Putamen (tissue), 1 donor: ENCODE measurements at regions not wholly inside any gene's neighbourhood (a gene's known extent, or its start where the extent isn't known, plus 50 kb on each side); places are given as distances from the start of the nearest gene placed in this dataset.

Experiments
- DNase-seq: peaks from one replicate; pipeline ENCODE4 v3.0.0-alpha.2; 2016; ENCODE audit warnings: low spot score

GRCh38 chr10:3426190-3426845, 253.7 kb upstream of the PITRM1 start:
- no peak for DNase-seq

- DNase-seq: no peak
These were observed 253.1 kb upstream of the PITRM1 start for GRCh38 chr10:3425716-3426115.

GRCh38 chr10:3425261-3425660, 252.7 kb upstream of the PITRM1 start:
- no peak for DNase-seq

- no peak for DNase-seq
These were observed 251.7 kb upstream of the PITRM1 start for GRCh38 chr10:3424111-3424851.

DNA sequence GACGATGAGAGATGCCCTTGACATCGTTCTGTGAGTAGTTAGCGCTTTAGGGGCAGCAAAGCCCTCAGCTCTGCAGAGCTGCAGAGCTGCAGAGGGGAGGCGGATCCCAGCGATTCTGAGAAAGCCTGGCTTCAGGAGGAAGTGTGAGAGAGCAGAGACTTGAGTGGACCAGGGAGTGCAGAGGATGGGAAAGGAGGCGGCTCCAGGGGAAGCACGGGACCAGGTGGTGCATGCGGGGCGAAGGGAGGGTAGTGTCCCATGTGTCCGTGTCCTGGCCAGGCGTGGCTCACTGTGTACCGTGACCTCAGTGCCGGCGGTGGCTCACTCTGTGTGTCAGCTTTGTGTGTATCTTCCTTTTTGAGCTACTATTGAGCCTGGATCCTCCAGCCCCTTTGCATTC, 250.8 kb upstream of the PITRM1 start:
- DNase-seq: no peak

DNA sequence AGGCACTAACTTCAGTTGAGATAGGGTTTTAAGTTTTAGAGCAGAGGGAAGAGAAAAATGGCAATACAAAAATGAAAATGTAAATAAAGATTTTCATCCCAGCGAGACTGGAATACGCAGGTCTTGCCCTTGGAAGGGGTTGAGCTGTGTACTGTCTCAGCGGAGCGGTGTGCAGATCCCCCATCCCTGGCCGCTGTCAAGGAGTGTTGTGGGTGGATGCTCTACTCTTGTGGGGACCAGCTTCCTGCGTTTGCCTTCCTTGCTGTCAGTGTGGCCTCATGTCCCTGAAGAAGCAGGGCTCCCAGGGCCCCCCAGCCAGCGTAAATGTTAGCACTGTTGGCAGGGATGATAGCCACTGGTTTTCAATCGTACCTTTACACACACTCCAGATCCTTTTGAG, 249.7 kb upstream of the PITRM1 start:
- no peak for DNase-seq

DNA sequence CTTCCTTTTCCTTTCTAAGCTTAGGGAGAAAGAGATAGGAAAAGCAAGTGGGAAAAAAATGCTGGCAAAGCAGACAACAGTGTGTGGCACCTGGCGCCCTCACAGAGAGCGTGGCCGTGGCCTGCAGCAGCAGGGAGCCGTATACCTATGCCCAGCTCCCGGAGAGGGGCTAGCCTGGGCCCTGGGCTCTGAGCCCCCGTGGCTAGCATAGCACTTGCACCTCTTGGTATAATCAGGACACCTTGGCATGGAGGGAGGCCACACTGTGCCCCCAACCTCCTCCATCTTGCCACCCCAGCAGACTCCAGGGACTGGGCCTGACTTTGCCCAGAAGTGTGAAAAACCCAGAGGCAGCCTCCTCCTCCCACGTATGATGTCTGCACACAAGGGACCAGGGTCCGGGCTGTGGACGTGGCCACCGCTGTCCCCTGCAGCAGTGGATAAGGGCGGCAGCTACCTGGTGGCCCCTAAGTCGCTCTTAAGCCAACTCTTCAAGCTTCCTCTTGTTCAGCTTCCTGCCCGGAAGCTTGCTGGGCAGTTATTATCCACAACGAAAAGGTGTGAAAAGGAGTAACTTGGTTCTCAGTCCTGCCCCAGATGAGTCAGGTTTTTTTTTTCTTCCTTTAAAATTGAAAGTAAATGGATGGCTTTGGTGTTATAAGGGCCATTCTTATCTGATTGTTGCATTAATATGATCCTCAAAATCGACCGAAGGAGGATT, 249.1 kb upstream of the PITRM1 start:
- DNase-seq: no peak

GRCh38 chr10:3420527-3421469, 248.2 kb upstream of the PITRM1 start:
- no peak for DNase-seq

- DNase-seq: no peak
These were observed 247.3 kb upstream of the PITRM1 start for GRCh38 chr10:3419719-3420495.

DNA sequence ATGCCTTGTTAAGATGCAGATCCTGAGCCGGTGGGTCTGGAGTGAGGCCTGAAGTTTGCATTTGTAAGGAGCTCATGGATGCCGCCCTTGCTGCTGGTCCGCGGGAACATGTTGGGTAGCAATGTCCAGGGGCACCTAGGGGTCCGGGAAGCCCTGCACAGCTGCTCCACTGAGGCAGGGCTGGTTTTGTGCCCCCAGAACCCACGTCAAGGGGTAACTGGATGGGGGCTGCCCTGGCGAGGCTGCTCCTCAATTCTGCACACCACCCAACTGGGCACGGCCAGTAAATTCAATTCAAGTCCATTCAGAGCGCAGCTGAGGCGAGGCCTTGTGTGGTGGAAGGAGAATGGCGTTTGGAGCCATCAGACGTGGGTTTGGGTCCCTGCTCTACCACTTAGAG, 246.3 kb upstream of the PITRM1 start:
- DNase-seq: no peak

DNA sequence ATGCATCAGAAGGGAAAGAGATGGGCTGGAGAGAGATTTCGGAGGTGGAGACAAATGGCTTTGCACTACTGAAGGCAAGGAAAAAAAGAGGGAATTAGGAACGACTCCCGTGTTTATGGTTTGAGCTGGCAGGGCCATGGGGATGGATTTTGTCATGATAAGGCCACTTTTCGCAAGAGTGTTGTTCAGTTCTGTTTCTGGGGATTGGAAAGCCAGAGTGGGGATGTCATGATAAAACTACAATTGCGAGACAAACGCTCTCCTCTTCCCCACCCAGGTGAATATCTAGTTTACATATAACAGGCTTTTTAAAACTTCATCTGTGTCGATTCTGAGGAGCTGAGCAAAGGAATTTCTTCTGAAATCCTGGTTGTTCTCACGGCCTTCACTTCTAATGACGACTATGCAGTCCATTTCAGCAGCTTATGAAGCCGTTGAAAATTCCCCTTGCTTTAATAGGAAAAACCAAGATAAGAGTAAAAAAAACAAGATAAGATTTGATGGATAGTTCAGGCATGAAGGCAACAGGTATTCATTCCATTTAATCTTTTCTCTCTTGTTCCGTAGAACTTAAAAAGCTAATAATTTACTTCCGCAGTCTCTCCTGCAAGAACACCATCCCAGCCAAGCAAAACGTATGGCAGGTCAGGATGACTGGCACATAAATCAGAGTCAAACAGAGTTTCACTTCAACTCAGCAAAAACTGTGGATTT, 245.6 kb upstream of the PITRM1 start:
- no peak for DNase-seq

DNA sequence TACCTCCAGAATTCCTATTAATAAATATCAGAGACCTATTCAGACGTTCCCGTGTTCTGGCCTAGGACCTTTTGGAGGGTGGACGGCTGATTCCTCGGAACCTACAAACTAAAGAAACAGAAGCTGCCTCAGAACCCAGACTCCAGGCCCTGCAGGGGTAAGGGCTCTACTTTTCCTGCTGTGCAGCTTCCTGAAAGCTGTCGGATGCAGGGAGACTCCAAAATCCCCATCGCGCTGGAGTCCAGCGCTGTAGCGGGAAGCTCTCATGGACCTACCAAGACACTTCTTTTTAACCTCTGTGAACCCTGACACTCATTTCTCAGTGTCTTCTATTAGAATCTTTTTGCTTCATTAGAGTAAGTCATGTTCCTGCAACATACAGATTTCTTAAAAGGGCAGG, 244.5 kb upstream of the PITRM1 start:
- DNase-seq: no peak

- no peak for DNase-seq
These were observed 243.5 kb upstream of the PITRM1 start for GRCh38 chr10:3415878-3416605.

DNA sequence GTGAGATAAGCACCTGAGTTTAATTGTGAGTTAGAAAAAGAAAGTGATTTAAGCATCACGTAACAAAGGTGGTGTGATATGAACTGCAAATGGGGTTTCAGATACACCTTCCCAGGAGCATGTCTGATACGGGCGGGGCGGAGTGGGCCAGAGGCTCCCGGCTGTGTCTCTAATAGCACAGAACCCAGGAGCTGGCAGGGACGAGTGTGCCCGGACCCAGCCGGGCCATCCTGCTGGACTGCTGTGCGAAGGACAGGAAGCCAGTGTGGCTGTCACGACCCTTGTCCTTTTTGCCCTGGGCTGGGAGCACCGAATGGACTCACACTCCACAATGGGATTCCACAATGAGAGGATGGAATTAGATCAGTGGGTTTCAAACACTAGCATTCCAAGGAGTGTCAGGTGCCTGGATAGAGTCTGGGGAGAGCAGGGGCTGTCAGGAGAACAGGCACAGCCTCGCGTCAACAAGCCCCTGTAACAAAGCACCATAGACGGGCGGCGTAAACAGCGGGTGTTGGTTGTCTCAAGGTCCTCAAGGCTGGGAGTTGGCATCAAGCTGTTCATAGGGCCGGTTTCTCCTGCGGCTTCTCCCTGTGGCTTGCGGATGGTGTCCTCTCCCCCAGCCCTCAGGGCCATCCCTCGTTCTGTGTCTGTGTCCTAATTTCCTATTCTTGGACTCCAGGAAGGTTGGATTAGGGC, 242.6 kb upstream of the PITRM1 start:
- DNase-seq: no peak

- no peak for DNase-seq
These were observed 242.1 kb upstream of the PITRM1 start for GRCh38 chr10:3414667-3415023.

DNA sequence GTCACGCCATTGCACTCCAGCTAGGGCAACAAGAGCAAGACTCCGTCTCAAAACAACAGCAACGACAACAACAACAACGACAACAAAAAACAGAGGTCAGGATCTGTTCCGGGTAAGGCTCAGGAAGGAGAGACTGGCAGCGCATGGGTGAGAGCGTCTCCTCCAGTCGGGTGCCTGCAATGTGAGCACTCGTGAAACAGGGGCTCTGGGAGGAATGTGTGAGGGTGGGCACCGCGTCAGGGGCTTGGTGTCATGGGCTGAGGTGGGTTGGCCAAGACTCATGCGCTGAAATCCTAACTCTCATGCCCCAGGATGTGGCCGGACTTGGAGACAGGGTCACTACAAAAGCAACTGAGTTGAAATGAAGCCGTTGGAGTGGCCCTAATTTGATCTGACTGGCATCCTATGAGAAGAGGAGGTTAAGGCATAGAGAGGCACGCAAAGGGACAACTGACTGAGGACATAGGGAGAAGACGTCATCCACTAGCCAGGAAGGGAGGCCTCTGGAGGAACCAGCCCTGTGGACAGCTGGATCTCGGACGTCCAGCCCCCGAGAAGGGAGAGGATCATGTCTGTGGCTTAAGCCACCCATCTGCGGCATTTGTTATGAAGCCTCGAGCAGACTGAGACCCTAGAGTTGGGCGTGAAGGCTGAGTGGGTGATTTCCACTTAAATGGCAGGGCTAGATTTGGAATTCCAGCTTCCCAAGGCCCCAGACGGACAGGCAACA, 241.5 kb upstream of the PITRM1 start:
- no peak for DNase-seq

DNA sequence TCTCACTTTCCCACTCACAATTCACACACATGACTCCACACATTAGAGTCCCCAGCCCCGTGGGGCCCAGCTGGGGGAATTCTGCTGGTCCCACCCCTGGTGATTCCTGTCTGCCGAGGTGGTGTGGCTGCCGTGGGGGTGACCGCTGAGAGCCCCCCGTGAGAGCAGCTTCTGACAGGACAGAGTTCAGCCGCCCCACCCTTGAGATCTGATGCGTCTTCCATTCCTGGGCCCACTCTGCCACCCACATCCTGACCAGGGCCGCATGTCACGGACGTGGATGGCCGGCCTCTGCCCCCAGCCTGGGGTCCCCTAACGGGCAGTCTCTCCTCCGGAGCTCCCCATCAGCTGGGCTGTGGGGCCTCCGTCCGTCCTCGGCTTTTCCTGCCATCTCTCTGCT, 240.1 kb upstream of the PITRM1 start:
- DNase-seq: no peak

- DNase-seq: no peak
These were observed 239.5 kb upstream of the PITRM1 start for GRCh38 chr10:3412071-3412582.
